ENCODE measurements at regions not wholly inside any gene's neighbourhood (a gene's known extent, or its start where the extent isn't known, plus 50 kb on each side); places are given as distances from the start of the nearest gene placed in this dataset.

DNA sequence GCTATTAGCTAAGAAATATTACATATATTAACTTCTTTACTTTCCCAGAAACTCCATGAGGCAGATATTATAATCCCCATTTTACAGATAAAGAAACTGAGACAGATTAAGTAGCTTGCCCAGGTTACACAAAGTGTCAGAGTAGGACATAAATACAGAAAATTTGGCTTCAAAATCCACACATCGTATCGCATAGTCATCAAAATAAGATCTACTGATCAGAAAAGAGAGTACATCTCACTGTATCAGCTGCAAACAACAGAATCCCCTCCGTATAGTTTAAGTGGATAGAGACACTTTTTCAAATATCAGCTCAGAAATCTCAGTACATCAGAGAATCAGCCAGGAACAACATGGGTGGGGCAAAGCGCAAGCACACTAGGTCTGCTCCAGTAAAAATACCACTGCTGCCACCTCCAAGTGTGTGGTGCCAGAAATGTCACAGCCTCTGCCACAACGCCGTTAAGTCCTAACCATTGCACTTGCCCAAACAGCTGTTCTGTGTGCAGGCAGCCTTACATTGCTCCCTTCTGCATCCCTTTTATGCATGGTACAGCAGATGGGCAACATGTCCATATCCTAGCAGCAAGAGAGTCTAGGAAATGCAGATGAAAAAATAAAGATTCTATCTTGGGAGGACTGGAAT is 204.8 kb downstream of the KLF12 start:
- DNase-seq, result no peak

DNA sequence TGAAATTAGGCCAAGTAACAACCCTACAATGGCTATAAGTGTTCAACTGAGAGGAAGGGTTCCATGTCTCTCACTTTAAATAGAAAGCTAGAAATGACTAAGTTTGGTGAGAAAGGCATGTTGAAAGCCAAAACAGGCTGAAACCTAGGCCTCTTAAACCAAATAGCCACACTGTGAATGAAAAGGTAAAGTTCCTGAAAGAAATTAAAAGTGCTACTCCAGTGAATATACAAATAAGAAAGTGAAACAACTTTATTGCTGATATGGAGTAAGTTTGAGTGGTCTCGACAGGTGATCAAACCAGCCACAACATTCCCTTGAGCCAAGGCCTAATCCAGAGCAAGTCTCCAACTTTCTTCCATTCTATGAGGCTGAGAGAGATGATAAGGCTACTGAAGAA is 209.6 kb downstream of the KLF12 start:
- no peak for DNase-seq

DNA sequence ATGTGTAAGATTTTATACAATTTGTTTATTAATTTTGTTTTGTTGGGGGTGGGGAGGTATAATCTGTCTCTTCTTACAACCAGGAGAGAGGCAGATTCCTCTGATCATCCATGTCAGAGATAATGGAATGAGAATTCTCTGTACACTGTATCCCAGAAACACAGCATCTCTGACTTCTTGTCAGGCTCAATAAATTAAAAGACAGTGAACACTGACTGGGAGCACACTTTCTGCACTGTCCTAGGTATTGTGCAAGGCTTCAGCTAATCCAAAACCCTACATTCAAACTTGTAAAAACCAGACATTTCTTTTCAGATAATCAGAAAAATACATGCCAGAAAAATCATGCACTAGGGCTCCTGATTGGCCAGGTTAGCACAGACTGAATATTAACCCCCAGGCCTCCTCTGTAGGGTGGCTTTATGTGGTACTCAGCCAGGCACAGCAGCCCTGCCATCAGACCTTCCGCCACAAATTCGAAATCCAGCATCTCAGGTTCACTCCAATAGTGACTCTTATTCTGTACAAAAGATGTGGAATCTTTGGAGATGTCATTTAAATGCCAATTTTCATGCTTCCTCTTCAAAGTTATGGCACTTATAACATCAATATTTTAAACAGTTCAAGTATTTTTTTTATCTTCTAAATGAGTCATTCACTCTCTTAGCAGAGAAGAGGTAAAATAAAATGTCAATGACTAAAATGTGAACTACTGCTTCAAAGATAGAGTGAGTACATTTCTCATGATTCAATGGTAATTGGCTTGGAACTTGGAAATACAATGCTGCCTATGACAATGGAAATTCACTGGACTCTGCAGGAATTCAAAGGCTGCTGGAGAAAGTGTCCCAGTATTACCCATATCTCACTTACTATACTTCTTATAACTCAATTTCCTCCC is 211.5 kb downstream of the KLF12 start:
- no peak for DNase-seq

DNA sequence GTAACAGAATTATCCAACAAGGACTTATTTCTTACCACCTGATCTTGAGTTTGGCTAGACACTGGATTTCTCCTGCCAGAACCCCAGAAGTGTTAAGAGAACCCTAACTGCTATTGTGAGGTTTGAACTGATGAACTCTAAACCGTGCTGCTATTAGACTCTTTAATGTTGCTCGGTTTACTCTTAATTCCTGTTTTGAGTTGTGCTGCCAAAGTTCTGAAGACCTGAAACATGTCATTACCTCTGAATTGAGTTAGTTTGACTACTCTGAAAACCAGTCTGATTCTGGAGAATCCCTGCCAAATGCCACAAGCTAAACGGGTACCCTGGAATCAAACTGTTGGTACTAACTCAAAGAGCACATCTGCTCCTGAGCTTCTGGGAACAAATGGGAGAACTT is 215.5 kb downstream of the KLF12 start:
- no peak for DNase-seq

DNA sequence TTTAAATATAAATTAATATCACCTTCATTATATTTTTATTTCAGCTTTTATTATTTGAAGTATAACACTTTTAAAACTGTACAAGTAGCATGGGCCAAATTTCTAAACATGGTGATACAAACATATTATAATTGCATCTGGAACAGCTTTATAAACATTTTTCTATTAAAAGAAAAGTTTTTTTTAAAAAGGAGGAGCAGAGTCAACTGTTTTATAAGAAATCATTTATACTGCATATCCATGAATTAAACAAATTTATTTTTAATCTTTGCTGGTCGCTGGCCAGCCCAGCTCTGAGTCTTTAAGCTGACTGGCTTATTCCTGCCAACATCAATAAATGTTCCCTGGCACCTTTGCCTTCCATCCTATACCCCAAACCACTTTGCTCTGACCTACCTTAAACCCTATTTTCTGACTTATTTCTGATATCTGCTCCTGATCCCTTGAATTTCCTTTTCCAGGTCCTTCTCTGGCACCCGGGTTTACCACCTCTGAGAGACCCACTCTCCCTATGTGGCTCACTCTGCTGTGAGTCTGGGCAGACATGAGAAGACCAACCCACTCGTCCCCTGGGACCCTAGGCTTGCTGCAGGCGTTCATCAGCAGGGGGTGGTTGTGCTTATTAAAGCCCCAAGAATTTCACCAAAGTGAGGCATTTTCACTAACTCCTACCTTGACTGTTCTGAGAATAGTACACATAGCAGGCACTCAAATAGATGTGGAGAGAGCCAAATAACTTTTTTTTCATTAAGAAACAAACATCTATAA is 220.3 kb downstream of the KLF12 start:
- DNase-seq, result no peak

DNA sequence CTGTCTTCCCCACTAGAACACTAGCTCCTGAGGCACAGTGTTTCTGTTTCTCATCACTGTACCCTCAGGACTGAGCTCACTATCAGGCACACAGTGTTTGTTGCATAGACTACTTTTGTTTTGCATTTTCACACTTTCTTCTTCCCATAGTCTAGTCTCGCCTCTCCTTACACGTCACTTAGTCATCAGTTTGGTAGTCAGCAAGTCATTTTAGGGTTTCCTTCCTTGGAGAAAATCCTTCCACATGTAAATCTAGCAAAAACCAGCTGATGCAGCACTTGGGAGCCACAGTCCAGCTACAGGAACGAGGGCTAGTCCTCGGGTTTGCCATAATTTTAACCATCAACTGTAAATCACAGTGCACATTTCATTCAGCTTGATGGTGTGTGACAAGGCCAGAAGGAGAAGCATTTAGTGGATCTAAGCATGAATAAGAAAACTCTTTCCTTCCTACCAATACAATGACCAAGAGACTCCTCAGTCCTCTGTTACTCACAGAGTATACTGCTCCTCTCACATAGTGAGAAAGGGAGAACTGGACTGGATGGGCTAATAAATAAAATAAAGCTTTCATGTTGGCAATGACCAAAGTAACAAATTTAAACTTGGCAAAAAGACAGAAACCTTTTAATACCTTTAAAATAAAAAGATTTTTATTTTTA is 221.0 kb downstream of the KLF12 start:
- no peak for DNase-seq

DNA sequence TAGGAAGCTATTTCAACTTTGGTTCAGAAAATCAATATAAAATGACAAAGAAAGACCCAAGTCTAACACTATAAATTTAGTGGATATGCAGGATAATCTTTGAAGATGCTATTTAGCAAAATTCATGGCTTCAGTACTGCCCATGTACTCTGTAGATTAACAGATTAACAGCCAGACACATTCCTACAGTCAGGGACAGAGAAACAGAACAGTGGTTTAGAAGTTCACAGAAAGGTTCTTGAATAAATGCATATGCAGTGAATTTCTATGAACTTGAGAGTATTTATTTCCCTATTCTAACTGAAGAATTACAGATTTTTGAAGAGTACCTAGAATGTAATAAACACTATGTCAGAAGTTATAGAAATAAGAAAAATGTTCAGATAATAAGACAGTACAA is 222.8 kb downstream of the KLF12 start:
- no peak for DNase-seq

DNA sequence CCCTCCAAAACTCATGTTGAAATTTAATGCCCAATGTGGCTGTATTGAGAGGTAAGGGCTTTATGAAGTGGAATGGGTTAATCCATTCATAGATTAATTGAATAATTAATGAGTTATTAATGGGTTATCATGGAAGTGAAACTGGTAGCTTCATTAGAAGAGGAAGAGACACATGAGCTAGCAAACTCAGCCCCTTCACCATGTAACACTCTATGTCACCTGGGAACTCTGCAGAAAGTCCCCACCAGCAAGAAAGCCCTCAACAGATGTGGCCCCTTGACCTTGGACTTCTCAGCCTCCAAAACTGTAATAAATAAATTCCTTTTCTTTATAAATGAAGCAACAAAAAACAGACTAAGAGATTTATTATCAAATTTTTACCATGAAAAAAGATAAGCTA is 223.5 kb downstream of the KLF12 start:
- DNase-seq, result no peak

DNA sequence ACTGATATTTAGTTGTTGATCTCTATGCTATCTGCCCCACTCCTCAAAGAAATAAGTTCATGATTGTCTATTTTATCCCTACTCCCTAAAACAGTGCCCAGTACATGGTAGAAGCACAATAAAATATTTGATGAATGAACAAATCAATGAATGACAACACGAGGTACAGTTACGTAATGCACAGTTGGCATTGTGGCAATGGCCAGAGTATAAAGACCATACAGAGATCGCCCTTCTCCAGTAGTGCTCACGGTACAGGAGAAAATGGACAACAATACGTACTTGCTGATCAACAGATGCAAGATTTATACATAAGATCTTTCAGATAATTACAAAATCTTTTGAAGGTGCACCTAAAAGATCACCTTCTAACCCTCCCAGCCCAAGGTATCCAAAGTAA is 225.4 kb downstream of the KLF12 start:
- no peak for DNase-seq

DNA sequence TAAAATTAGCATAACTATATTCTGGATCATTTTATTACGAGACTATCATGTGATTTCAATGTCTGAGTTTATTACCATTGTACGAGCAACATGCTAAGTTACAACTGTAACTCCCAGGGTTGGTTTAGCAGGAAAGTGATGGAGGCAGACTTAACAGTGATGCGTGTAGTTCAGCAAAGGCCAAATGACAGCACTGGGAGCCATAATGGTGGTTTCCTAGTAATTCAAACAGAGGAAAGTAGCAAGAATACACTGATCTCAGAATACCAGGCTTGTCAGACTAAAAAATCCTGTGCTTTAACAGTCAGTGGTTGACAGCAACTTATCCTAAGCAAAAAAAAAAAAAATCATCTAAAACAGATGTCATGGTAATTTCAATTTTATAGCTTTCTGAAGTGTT is 229.6 kb downstream of the KLF12 start:
- DNase-seq, result no peak

DNA sequence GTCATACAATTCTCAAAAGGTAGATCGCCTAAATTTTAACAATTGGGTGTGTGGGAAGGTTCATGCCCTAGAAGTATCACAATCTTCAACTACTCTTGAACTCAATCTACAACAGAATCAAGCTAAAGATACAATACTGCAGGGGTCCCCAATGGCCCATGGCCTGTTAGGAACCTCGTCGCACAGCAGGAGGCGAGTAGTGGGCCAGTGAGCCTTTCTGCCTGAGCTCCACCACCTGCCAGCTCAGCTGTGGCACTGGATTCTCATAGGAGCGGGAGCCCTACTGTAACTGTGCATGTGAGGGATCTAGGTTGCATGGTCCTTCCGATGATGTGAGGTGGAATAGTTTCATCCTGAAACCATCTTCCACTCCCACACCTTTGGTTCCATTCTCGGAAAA is 230.6 kb downstream of the KLF12 start:
- DNase-seq, result no peak

DNA sequence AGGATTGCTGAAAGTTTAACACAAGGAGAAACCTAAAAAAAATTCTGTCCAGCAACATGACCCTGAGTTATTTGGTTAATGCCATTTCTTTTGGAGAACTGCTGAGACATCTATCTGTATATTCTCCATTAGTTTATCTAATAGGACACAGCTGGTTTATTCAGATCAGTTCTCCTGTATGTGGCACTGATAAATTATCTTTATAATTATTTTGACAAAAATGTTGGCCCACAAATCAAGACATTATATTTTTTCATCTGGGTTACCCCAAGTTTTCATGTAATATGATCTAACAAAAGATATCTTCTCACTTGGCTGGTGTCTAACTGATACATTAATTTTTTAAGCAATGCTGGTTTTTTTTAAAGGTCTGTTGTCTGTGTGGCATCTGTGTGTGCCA is 231.4 kb downstream of the KLF12 start:
- DNase-seq, result no peak

DNA sequence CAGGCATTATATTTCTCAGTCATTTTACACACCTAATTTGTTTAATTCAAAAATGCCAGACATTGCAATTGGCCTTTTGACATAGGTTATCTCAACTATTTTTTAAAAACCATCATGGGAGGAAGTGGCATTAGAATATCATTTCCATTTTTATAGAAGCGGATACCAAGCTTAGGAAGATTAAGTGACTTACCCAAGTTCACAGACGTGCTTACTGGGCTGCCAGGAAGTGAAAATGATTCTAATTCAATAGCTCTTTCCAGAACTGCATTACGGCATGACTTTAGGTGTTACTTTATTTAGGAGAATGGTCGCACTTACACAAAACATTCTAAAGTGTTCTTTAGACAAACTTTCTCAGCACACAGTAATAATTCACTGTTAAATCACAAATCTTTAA is 231.9 kb downstream of the KLF12 start:
- no peak for DNase-seq

DNA sequence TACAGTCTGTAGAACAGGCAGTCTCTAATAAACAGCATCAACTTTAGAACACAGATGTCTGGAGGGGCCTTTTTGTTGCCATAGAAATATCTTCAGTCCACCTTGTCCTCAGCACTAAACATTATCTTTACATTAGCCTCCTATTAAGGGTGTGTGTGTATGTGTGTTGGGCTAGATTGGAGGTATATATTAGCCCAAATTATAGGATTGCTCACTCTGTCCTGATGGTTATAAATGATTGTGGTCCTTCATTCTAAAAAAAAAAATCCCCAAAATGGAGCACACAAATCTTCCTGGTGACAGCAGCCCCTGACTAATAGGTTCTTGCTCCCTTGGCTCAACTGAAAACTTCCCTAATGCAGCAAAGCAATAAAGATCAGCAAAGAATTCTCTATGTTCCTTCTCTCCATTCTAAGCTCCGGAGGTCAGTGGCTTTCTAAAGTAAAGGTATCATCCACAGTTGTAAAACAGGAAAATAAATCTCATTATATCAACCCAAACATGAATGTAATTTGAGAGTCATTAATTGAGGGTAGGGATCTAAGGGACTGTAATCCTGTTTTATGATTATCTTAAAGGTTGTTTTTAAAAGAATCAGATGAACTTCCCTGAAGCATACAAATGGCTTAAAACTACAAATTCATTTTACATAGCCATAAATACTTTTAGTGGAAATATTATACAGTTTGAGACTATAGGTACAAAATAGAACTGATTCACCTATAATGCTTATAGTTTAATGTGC is 232.7 kb downstream of the KLF12 start:
- DNase-seq, result no peak

DNA sequence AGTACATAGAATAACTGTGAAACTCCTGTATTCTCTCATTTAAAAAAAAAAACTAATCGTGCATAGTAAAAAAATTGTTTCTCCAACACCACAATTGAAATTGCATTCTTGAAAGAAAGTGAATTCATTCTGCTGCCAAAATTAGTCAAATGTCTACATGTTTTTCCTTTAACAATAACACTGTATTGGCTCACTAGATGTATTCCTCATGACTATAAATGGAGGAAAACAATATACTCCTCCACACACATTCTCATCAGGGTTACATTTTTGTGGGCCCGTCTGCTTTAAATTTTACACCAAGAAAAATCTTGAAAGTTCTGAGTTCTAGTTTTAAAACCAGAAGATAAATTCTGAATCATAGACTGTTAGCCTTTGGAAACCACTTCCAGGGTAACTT is 233.6 kb downstream of the KLF12 start:
- no peak for DNase-seq

DNA sequence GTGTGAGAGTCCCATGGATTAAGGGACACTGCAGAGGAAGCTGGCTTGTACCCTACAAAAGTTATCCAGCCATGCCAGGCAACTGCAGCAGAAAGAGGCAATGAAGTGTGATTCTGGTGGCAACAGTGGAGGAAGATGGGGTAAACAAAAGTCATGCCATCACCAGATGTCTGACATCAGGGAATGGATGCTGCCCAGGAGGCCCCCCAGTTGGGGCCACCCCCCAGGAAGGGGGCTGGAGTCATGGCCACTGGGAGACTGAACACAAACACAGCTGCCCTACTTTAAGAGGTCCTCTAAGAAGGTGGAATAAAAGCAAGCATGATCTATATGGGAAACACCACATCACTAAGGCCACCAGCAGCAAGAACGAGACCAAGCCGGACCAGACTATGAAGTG is 235.3 kb downstream of the KLF12 start:
- no peak for DNase-seq

DNA sequence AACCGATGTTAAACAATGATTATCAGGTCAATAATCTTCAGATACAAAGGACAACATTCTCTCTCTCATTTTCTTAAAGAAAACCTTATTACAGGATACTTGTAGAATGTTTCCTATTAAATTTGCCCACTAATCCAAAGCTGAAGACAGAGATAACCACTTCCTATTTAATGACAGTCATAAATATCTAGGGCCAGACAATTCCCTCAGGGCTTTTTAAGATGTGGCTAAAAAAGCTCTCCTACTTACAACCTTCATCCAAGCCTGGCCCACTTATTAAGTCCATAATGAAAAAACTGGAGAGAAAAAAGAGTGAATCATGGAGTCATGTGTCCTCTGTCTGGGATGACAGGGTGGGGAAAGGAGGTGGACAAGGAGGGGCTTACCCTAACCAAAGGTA is 235.9 kb downstream of the KLF12 start:
- no peak for DNase-seq

DNA sequence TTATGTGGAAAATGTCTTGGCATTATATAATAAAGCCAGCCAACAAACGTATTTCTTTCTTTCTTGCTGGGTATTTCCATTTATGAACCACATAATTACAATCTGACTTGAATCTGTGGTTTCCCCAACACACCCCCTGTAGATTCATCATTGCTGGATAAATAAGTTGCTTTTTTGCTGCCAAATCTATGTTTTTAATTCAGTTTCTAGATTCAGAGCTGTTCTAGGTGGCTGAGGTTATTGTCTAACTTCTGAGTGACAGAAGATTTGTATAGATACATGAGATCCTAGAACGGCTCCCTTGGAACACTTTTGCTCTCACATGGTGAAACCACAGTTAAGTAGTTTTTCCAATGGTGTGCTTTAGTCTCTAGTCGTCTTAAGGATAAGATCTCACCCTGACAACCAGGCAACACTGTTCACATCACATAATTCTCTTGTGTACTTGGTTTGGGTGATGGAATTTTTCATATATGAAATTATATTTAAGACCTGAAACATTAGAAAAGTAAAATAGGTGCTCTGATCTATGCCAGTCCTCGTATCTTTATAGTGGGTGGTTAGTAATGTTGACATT is 239.1 kb downstream of the KLF12 start:
- no peak for DNase-seq

DNA sequence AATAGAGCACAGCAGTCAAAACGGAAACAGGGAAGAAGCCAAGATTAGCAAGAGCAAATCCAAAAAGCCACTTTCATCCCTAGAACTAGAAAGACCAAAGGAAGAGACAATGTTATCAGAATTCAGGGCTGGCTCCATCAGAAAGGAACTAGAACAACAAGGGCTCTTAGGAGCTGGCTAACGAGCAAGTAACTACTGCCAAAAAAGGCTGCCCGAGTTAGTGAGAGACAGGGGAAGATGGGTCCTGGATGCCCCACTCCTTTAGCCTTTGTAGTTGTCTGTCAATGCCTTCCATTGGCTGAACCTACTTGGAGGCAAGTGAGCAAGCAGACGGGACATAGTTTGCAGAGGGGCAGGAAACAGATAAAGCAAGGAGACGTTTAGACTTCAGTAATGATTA is 240.4 kb downstream of the KLF12 start:
- DNase-seq, result no peak

DNA sequence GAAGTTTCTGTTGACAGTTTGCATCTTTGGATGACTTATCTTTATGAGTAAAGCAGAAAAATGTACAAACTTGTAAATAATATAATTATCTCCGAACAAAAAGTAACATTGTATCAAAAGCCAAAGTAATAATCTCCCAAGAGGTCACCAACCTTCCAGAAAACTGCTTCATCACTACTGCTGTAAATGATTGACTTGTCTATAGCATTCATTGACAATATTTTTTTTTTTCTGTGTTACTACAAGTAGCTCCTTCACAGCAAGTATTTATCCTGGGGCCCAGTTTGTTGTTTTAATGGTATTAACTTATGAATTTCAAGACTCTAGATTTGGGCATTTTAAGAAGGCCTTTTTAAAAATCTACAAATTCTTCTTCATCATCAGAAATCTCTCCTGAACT is 242.4 kb downstream of the KLF12 start:
- no peak for DNase-seq

DNA sequence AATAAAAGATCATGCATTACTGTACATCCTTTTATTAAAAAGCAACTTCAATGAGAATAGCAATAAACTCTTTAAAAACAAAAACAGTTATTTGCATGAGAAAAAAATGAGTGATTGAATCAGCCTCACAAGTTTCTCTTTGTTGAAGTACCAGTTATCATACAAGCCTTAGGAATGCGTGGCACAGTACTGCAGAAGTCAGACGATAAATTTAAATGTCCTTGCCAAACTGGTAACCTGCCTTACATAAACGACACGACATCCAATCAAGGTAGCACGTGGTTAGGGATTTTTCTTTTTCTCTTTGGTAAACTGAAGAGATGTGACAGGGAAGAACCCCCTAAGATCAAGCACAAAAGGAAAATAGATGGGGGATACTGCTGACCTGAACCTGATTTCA is 251.0 kb downstream of the KLF12 start:
- DNase-seq, result no peak

DNA sequence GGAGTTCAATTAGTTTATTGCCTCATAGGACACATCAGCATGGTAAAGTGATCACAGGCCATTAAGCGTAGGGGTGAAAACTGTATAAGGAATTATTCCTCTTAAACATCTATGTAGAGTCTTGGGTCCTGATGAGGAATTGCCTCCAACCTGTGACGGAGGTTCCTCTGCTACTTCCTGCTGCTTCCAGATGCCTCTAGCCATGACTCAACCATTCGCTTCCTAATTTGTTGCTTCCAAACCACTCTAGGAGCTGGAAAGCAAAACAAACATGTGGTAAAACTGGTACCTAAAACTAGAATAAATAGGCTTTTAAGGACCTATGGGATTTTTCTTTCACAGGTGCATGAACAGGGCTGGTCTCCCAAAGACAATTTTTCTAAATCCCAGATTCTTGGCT is 253.8 kb downstream of the KLF12 start:
- peak; percentile 27 for DNase-seq
